PC-9 (cell line): ENCODE measurements at regions not wholly inside any gene's neighbourhood (a gene's known extent, or its start where the extent isn't known, plus 50 kb on each side); places are given as distances from the start of the nearest gene placed in this dataset.

Source experiments
- BruUV-seq: library from RNA; stranded (reverse); fragments of 400-500 nt; replicated peaks from 2 replicates; lab custom pipeline; 2021; lab: Mats Ljungman, UMichigan
- CTCF ChIA-PET: fragments of 300-600 bp; sonication (Branson Sonifier 250); formaldehyde crosslinking; loops from one replicate; lab custom pipeline; 2022; ENCODE audit warnings: antibody characterized with exemption; lab: Charles Lee
- POLR2A ChIA-PET: fragments of 300-600 bp; sonication (Branson Sonifier 250); formaldehyde crosslinking; loops from one replicate; lab custom pipeline; 2022; ENCODE audit warnings: antibody characterized with exemption; ENCODE audit not compliant: unreplicated experiment; lab: Charles Lee
- DNase-seq, 2 experiments: peaks; one replicate each; pipeline versions ENCODE4 v3.0.0 to v3.0.0-alpha.2; 2015 to 2022; ENCODE audit warnings: mixed read lengths in 1 of 2
- H2AFZ ChIP-seq: fragments of 200-600 bp; sonication (generic); 2 replicates; pipeline ENCODE4 v1.8.1; 2017; ENCODE audit warnings: antibody characterized with exemption
- H3F3A ChIP-seq: fragments of 200-600 bp; sonication (generic); 2 replicates; pipeline ENCODE4 v1.8.1; 2017; ENCODE audit warnings: antibody characterized with exemption, mild to moderate bottlenecking, low read depth; ENCODE audit not compliant: insufficient read depth
- H3K27ac ChIP-seq: fragments of 200-600 bp; sonication (generic); 2 replicates; pipeline ENCODE4 v1.6.1; 2016; ENCODE audit warnings: mixed run types
- H3K27me3 ChIP-seq: fragments of 200-600 bp; sonication (generic); 2 replicates; pipeline ENCODE4 v1.6.1; 2016; ENCODE audit warnings: low read depth, mixed run types; ENCODE audit not compliant: insufficient read depth
- H3K36me3 ChIP-seq: fragments of 200-600 bp; sonication (generic); 2 replicates; pipeline ENCODE4 v1.6.1; 2016; ENCODE audit warnings: low read depth, mixed run types
- H3K4me1 ChIP-seq: fragments of 200-600 bp; sonication (generic); replicated peaks from 2 replicates; pipeline ENCODE4 v1.6.1; 2016; ENCODE audit warnings: mixed run types; ENCODE audit not compliant: insufficient read depth
- H3K4me2 ChIP-seq: fragments of 200-600 bp; sonication (generic); 2 replicates; pipeline ENCODE4 v1.6.1; 2017; ENCODE audit warnings: mixed run types
- H3K4me3 ChIP-seq: fragments of 200-600 bp; sonication (generic); 2 replicates; pipeline ENCODE4 v1.6.1; 2016; ENCODE audit warnings: mixed run types
- H3K79me2 ChIP-seq: fragments of 200-600 bp; sonication (generic); 2 replicates; pipeline ENCODE4 v1.6.1; 2017; ENCODE audit warnings: low read depth, mixed run types
- H3K9me2 ChIP-seq: fragments of 200-600 bp; sonication (generic); 2 replicates; pipeline ENCODE4 v1.8.1; 2017; ENCODE audit warnings: mild to moderate bottlenecking; ENCODE audit not compliant: insufficient read depth
- H3K9me3 ChIP-seq: fragments of 200-600 bp; sonication (generic); 2 replicates; pipeline ENCODE4 v1.8.1; 2016; ENCODE audit warnings: low read depth; ENCODE audit not compliant: insufficient read depth
- H4K20me1 ChIP-seq: fragments of 200-600 bp; sonication (generic); 2 replicates; pipeline ENCODE4 v1.8.1; 2017; ENCODE audit not compliant: insufficient read depth
- EZH2 ChIP-seq: fragments of 200-600 bp; sonication (generic); IDR thresholded peaks from 2 replicates; pipeline ENCODE4 v1.8.0; 2017; ENCODE audit warnings: antibody characterized with exemption, low read depth
- intact Hi-C: fragments of 100-400 bp; cut with micrococcal nuclease; formaldehyde crosslinking; loops from one replicate; pipeline ENCODE4 v1.10.0; 2022; ENCODE audit not compliant: unreplicated experiment
- TF ChIP-seq, protein P1 (sequence below): fragments of 200-600 bp; sonication (generic); conservative IDR thresholded peaks from 2 replicates; pipeline ENCODE4 v1.6.1; 2017; ENCODE audit warnings: mixed run types, antibody characterized with exemption, mild to moderate bottlenecking, moderate library complexity

DNA sequence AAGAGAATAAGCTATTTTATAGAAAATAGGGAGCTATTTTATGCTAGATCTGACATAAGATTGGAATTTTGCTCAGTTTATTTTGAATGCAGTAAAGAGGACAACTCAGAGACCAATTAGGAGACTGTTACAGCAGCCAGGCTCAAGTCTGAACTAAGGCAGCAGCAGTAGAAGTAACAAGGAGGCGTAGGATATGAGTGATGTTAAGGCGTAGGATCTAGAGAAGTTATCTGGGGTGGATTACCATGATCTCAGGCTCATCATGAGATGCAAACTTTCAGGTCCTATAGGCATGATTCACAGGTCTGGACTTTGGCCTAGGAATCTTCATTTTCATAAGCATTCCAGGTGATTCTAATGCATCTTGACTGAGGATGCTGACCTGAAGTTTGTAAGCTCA lies 108.9 kb upstream of the BLID start:
- Histone ChIP-seq H3K4me1 (no peaks in the 10 kb centered on the region), H3K4me3 (no peak overlapping the region), H3K79me2 (no peaks in the 10 kb centered on the region), H2AFZ (no peak overlapping the region), H3K9me3 (no peaks in the 10 kb centered on the region), H3K27ac (no peak overlapping the region), H4K20me1 (no peaks in the 10 kb centered on the region), H3K27me3 (no peaks in the 10 kb centered on the region), H3F3A (no peaks in the 10 kb centered on the region), H3K4me2 (no peak overlapping the region), H3K36me3 (no peaks in the 10 kb centered on the region), H3K9me2 (no peaks in the 10 kb centered on the region)
- no peak for TF ChIP-seq EZH2
- TF ChIP-seq, protein P1, sequence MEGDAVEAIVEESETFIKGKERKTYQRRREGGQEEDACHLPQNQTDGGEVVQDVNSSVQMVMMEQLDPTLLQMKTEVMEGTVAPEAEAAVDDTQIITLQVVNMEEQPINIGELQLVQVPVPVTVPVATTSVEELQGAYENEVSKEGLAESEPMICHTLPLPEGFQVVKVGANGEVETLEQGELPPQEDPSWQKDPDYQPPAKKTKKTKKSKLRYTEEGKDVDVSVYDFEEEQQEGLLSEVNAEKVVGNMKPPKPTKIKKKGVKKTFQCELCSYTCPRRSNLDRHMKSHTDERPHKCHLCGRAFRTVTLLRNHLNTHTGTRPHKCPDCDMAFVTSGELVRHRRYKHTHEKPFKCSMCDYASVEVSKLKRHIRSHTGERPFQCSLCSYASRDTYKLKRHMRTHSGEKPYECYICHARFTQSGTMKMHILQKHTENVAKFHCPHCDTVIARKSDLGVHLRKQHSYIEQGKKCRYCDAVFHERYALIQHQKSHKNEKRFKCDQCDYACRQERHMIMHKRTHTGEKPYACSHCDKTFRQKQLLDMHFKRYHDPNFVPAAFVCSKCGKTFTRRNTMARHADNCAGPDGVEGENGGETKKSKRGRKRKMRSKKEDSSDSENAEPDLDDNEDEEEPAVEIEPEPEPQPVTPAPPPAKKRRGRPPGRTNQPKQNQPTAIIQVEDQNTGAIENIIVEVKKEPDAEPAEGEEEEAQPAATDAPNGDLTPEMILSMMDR: no peak
- intact Hi-C loops: no loop called here
- CTCF ChIA-PET: no interaction called here
- no TSS peak for BruUV-seq
- DNase-seq: no peak
- POLR2A ChIA-PET: no interaction called here

DNA sequence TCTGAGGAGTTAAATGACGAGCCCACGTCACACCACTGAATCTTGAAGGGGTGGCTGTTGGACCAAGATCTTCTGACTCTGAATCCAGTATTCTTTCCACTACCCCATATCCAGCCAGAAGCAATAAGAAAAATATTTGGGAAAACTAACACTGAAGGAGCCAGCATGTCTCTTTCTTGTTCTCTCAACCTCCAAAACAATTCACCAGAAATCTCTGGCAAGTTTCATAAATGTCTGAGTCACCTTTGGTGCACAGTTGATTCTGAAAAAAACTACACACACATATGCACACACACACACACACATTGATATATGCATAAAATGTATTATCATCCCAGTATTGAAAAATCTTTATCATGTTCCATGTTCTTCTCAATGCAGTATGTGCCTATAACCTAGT lies 104.3 kb upstream of the BLID start:
- H4K20me1 ChIP-seq: no peaks in the 10 kb centered on the region
- CTCF ChIA-PET: no interaction called here
- H3K27me3 ChIP-seq: no peaks in the 10 kb centered on the region
- H3K4me2 ChIP-seq: no peak overlapping the region
- no peaks in the 10 kb centered on the region for H3K79me2 ChIP-seq
- intact Hi-C loops: no loop called here
- no peaks in the 10 kb centered on the region for H3K4me1 ChIP-seq
- DNase-seq: no peak
- no peaks in the 10 kb centered on the region for H3K9me2 ChIP-seq
- no peaks in the 10 kb centered on the region for H3F3A ChIP-seq
- no peak overlapping the region for H3K4me3 ChIP-seq
- H3K27ac ChIP-seq: no peak overlapping the region
- no TSS peak for BruUV-seq
- no peak overlapping the region for H2AFZ ChIP-seq
- POLR2A ChIA-PET: no interaction called here
- no peaks in the 10 kb centered on the region for H3K36me3 ChIP-seq
- H3K9me3 ChIP-seq: no peaks in the 10 kb centered on the region
- no peak for TF ChIP-seq EZH2
- TF ChIP-seq, protein P1: no peak

DNA sequence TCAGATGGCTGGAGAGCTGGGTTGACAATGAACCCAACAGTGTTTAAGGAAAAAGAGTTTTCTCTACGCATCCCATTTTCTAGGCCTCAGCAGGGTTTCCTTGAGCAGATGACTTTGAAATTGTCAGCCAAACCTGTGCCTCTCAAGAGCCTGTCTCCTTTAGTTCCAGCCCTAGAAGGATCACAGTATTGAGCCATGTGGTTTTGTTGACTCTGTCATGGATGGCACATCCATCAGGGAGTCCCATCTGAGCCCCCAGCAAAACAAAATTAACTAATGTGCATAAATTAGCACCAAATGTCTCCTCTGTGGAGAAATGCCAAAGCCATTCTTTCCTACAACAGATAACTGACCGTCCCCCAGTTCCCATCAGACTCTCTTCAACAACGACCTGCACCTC lies 103.8 kb upstream of the BLID start:
- H3K27ac ChIP-seq: no peak overlapping the region
- no peak for TF ChIP-seq EZH2
- TF ChIP-seq, protein P1: no peak
- DNase-seq: no peak
- no peaks in the 10 kb centered on the region for H3K36me3 ChIP-seq
- no peaks in the 10 kb centered on the region for H3F3A ChIP-seq
- intact Hi-C loops: no loop called here
- H3K4me3 ChIP-seq: no peak overlapping the region
- H3K27me3 ChIP-seq: no peaks in the 10 kb centered on the region
- no peaks in the 10 kb centered on the region for H3K79me2 ChIP-seq
- ChIA-PET CTCF (no interaction called here), POLR2A (interaction anchor here (0.5 kb wide), 1 partner anchor 55 kb away, joined by 7 read pairs; no protein-coding TSS in a partner anchor)
- H3K4me2 ChIP-seq: no peak overlapping the region
- no peaks in the 10 kb centered on the region for H4K20me1 ChIP-seq
- BruUV-seq: no TSS peak
- H3K9me3 ChIP-seq: no peaks in the 10 kb centered on the region
- H3K9me2 ChIP-seq: no peaks in the 10 kb centered on the region
- H2AFZ ChIP-seq: no peak overlapping the region
- H3K4me1 ChIP-seq: no peaks in the 10 kb centered on the region
